Tibial artery (tissue), 4 donors: ENCODE measurements at regions not wholly inside any gene's neighbourhood (a gene's known extent, or its start where the extent isn't known, plus 50 kb on each side); places are given as distances from the start of the nearest gene placed in this dataset.

ENCODE experiments used
- DNase-seq, 2 donors: peaks; one replicate each; pipeline ENCODE4 v3.0.0-alpha.2; 2019
- H3K27ac ChIP-seq, 2 donors: fragments of 200-600 bp; sonication (generic) in 1 of 2; 1 replicate in 1 of 2; 2 replicates in 1 of 2; pipeline ENCODE4 v1.5.1; 2018 to 2019; ENCODE audit warnings: mild to moderate bottlenecking in 1 of 2
- H3K27me3 ChIP-seq, 2 donors: fragments of 200-600 bp; sonication (generic) in 1 of 2; one replicate each; pipeline versions ENCODE4 v1.5.1 to v1.6.0; 2016 to 2019
- H3K36me3 ChIP-seq, 3 donors: fragments of 200-600 bp; sonication (generic) in 2 of 3; one replicate each; pipeline ENCODE4 v1.5.1; 2016 to 2019; ENCODE audit warnings: mild to moderate bottlenecking in 2 of 3
- H3K4me1 ChIP-seq, 4 donors: fragments of 200-600 bp; sonication (generic) in 2 of 4; 1 replicate in 3 of 4; 2 replicates in 1 of 4; pipeline ENCODE4 v1.5.1; 2016 to 2019
- H3K4me3 ChIP-seq, 2 donors: fragments of 200-600 bp; sonication (generic) in 1 of 2; 1 replicate in 1 of 2; 2 replicates in 1 of 2; pipeline ENCODE4 v1.5.1; 2018 to 2019; ENCODE audit warnings: mild to moderate bottlenecking in 2 of 2
- H3K9me3 ChIP-seq, 3 donors: fragments of 200-600 bp; sonication (generic) in 1 of 3; one replicate each; pipeline ENCODE4 v1.5.1; 2016 to 2019
- CTCF ChIP-seq, 2 experiments: fragments of 200-600 bp in 1 of 2; fragments of 450-650 bp in 1 of 2; IDR thresholded peaks; one replicate each; pipeline ENCODE4 v1.5.1; 2017 to 2019; ENCODE audit warnings: antibody characterized with exemption in 2 of 2, mild to moderate bottlenecking in 1 of 2, moderate library complexity in 1 of 2
- intact Hi-C: fragments of 100-400 bp; cut with DNase I; formaldehyde crosslinking; loops from one replicate; pipeline ENCODE4 v1.15.0; 2023; ENCODE audit warnings: low total_unique reads

GRCh38 chr10:20975236-20975635 lies 78.1 kb upstream of the NEBL start:
- intact Hi-C loops, result no loop called here
- no peaks in the 10 kb centered on the region for H3K4me1 ChIP-seq
- H3K27ac ChIP-seq, result no peak overlapping the region
- H3K9me3 ChIP-seq, result no peaks in the 10 kb centered on the region
- H3K27me3 ChIP-seq, result no peaks in the 10 kb centered on the region
- H3K4me3 ChIP-seq, result no peak overlapping the region
- DNase-seq, result no peak
- H3K36me3 ChIP-seq, result no peaks in the 10 kb centered on the region
- TF ChIP-seq CTCF (IDR thresholded peaks at IDR 0.05), result no peak

GRCh38 chr10:20972925-20973324 lies 75.8 kb upstream of the NEBL start:
- Histone ChIP-seq H3K36me3 (no peaks in the 10 kb centered on the region), H3K9me3 (no peaks in the 10 kb centered on the region), H3K27me3 (no peaks in the 10 kb centered on the region), H3K27ac (no peak overlapping the region), H3K4me1 (no peaks in the 10 kb centered on the region), H3K4me3 (no peak overlapping the region)
- no peak for TF ChIP-seq CTCF (IDR thresholded peaks at IDR 0.05)
- DNase-seq, result no peak
- intact Hi-C loops, result no loop called here

- no peaks in the 10 kb centered on the region for H3K4me1 ChIP-seq
- intact Hi-C loops, result no loop called here
- DNase-seq, result no peak
- H3K9me3 ChIP-seq, result no peaks in the 10 kb centered on the region
- H3K4me3 ChIP-seq, result no peak overlapping the region
- TF ChIP-seq CTCF (IDR thresholded peaks at IDR 0.05), result no peak
- no peaks in the 10 kb centered on the region for H3K36me3 ChIP-seq
- H3K27ac ChIP-seq, result no peak overlapping the region
- no peaks in the 10 kb centered on the region for H3K27me3 ChIP-seq
Measured at GRCh38 chr10:20971901-20972300, 74.8 kb upstream of the NEBL start.

- no peak for DNase-seq
- no peak overlapping the region for H3K27ac ChIP-seq
- no peaks in the 10 kb centered on the region for H3K9me3 ChIP-seq
- H3K27me3 ChIP-seq, result no peaks in the 10 kb centered on the region
- TF ChIP-seq CTCF (IDR thresholded peaks at IDR 0.05), result no peak
- no peaks in the 10 kb centered on the region for H3K4me1 ChIP-seq
- intact Hi-C loops, result no loop called here
- H3K36me3 ChIP-seq, result no peaks in the 10 kb centered on the region
- no peak overlapping the region for H3K4me3 ChIP-seq
Measured at GRCh38 chr10:20970708-20971107, 73.6 kb upstream of the NEBL start.

GRCh38 chr10:20970044-20970443 lies 72.9 kb upstream of the NEBL start:
- no peak for DNase-seq
- H3K4me3 ChIP-seq, result no peak overlapping the region
- intact Hi-C loops, result no loop called here
- no peaks in the 10 kb centered on the region for H3K36me3 ChIP-seq
- H3K4me1 ChIP-seq, result no peaks in the 10 kb centered on the region
- H3K27me3 ChIP-seq, result no peaks in the 10 kb centered on the region
- no peak for TF ChIP-seq CTCF (IDR thresholded peaks at IDR 0.05)
- no peaks in the 10 kb centered on the region for H3K9me3 ChIP-seq
- H3K27ac ChIP-seq, result no peak overlapping the region

- TF ChIP-seq CTCF (IDR thresholded peaks at IDR 0.05), result no peak
- no peak overlapping the region for H3K4me3 ChIP-seq
- H3K36me3 ChIP-seq, result no peaks in the 10 kb centered on the region
- no peaks in the 10 kb centered on the region for H3K9me3 ChIP-seq
- DNase-seq, result no peak
- H3K27ac ChIP-seq, result no peak overlapping the region
- intact Hi-C loops, result no loop called here
- H3K4me1 ChIP-seq, result no peaks in the 10 kb centered on the region
- H3K27me3 ChIP-seq, result no peaks in the 10 kb centered on the region
Measured at GRCh38 chr10:20966426-20966825, 69.3 kb upstream of the NEBL start.
